OCI-LY1 (cell line): ENCODE measurements at regions not wholly inside any gene's neighbourhood (a gene's known extent, or its start where the extent isn't known, plus 50 kb on each side); places are given as distances from the start of the nearest gene placed in this dataset.
"Not testable (repeated sequence)": the region's sequence is repeated elsewhere in the genome, so short reads cannot be mapped to it uniquely, and the experiment has no call there.

Experiments
- H2AFZ ChIP-seq: fragments of 200-600 bp; sonication (generic), shearing (Covaris generic); 2 replicates; pipeline ENCODE4 v1.6.0; 2014; ENCODE audit warnings: antibody characterized with exemption, mild to moderate bottlenecking, low read length
- H3F3A ChIP-seq: fragments of 200-600 bp; sonication (generic), shearing (Covaris generic); 2 replicates; pipeline ENCODE4 v1.6.0; 2014; ENCODE audit warnings: mild to moderate bottlenecking, antibody characterized with exemption, low read length, moderate library complexity; ENCODE audit not compliant: insufficient read depth
- H3K27ac ChIP-seq: fragments of 200-600 bp; sonication (generic); 2 replicates; pipeline ENCODE4 v1.5.1; 2014; ENCODE audit warnings: low read length, mixed run types, mild to moderate bottlenecking, low read depth; ENCODE audit not compliant: poor library complexity, severe bottlenecking
- H3K27me3 ChIP-seq: fragments of 200-600 bp; sonication (generic); 2 replicates; pipeline ENCODE4 v1.6.0; 2014; ENCODE audit warnings: antibody characterized with exemption, mild to moderate bottlenecking, low read length, moderate library complexity; ENCODE audit not compliant: insufficient read depth
- H3K36me3 ChIP-seq: fragments of 200-600 bp; sonication (generic); 2 replicates; pipeline ENCODE4 v1.6.1; 2014; ENCODE audit warnings: mild to moderate bottlenecking, antibody characterized with exemption, low read length, moderate library complexity, mixed read lengths; ENCODE audit not compliant: insufficient read depth
- H3K4me1 ChIP-seq: fragments of 200-600 bp; sonication (generic); 2 replicates; pipeline ENCODE4 v1.5.1; 2014; ENCODE audit warnings: mild to moderate bottlenecking, low read length, moderate library complexity; ENCODE audit not compliant: insufficient read depth, severe bottlenecking
- H3K4me2 ChIP-seq: fragments of 200-600 bp; sonication (generic), shearing (Covaris generic); 2 replicates; pipeline ENCODE4 v1.6.1; 2014; ENCODE audit warnings: low read length
- H3K4me3 ChIP-seq: fragments of 200-600 bp; sonication (generic); 2 replicates; pipeline ENCODE4 v1.5.1; 2014; ENCODE audit warnings: low read length, low read depth, mild to moderate bottlenecking, mixed read lengths; ENCODE audit not compliant: poor library complexity, severe bottlenecking
- H3K79me2 ChIP-seq: fragments of 200-600 bp; shearing (Covaris generic); 2 replicates; pipeline ENCODE4 v1.6.1; 2016; ENCODE audit warnings: mixed run types, low read length, mixed read lengths; ENCODE audit not compliant: insufficient read depth
- H3K9ac ChIP-seq: fragments of 200-600 bp; sonication (generic), shearing (Covaris generic); 2 replicates; pipeline ENCODE4 v1.6.1; 2014; ENCODE audit warnings: mild to moderate bottlenecking, low read length, mixed read lengths
- H3K9me2 ChIP-seq: fragments of 200-600 bp; sonication (generic), shearing (Covaris generic); 2 replicates; pipeline ENCODE4 v1.6.1; 2014; ENCODE audit warnings: low read depth, mild to moderate bottlenecking, low read length, mixed read lengths
- H3K9me3 ChIP-seq: fragments of 200-600 bp; shearing (Covaris generic); 2 replicates; pipeline ENCODE4 v1.6.1; 2014; ENCODE audit warnings: low read length, mixed read lengths
- H4K20me1 ChIP-seq: fragments of 200-600 bp; sonication (generic), shearing (Covaris generic); 2 replicates; pipeline ENCODE4 v1.6.0; 2016; ENCODE audit warnings: mild to moderate bottlenecking, low read length; ENCODE audit not compliant: insufficient read depth
- EZH2 ChIP-seq: fragments of 200-600 bp; sonication (generic), shearing (Covaris generic); IDR thresholded peaks from 2 replicates; pipeline ENCODE4 v1.8.0; 2017; ENCODE audit warnings: borderline replicate concordance, mixed run types, mild to moderate bottlenecking, antibody characterized with exemption, low read length, moderate library complexity, mixed read lengths
- TF ChIP-seq, protein P1 (sequence below): fragments of 200-600 bp; sonication (generic), shearing (Covaris generic); IDR thresholded peaks from 2 replicates; pipeline ENCODE4 v1.5.1; 2017; ENCODE audit warnings: mild to moderate bottlenecking, antibody characterized with exemption, low read length, moderate library complexity, mixed read lengths

DNA sequence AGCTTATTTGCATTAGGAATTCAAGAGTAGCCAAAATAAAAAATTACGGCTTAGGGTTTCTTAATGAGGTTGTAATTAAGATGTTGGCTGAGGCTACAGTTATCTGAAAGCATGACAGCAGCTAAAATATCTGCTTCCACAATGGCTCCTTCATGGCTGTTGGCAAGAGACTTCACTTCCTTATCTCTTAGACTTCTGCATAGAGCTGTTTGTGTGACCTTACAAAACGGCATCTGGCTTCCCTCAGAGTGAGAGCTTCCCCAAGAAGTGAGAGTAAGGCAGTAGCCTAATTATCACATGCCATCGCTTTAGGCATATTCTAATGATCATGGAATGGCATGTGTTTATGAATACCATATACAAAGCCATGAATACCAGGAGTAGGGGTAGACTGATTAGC lies 57.6 kb downstream of the CCDC59 start:
- Histone ChIP-seq H2AFZ (no peak overlapping the region), H3K4me1 (no peaks in the 10 kb centered on the region), H3K27me3 (no peaks in the 10 kb centered on the region), H3K79me2 (no peaks in the 10 kb centered on the region), H3K9me2 (no peaks in the 10 kb centered on the region), H3K36me3 (no peaks in the 10 kb centered on the region), H3K4me3 (no peak overlapping the region), H3F3A (no peaks in the 10 kb centered on the region), H3K27ac (no peak overlapping the region), H3K9me3 (no peaks in the 10 kb centered on the region), H4K20me1 (no peaks in the 10 kb centered on the region), H3K9ac (no peak overlapping the region), H3K4me2 (no peak overlapping the region)
- TF ChIP-seq, protein P1, sequence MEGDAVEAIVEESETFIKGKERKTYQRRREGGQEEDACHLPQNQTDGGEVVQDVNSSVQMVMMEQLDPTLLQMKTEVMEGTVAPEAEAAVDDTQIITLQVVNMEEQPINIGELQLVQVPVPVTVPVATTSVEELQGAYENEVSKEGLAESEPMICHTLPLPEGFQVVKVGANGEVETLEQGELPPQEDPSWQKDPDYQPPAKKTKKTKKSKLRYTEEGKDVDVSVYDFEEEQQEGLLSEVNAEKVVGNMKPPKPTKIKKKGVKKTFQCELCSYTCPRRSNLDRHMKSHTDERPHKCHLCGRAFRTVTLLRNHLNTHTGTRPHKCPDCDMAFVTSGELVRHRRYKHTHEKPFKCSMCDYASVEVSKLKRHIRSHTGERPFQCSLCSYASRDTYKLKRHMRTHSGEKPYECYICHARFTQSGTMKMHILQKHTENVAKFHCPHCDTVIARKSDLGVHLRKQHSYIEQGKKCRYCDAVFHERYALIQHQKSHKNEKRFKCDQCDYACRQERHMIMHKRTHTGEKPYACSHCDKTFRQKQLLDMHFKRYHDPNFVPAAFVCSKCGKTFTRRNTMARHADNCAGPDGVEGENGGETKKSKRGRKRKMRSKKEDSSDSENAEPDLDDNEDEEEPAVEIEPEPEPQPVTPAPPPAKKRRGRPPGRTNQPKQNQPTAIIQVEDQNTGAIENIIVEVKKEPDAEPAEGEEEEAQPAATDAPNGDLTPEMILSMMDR = no peak
- TF ChIP-seq EZH2 = no peak

GRCh38 chr12:82299319-82300025 lies 58.7 kb downstream of the CCDC59 start:
- TF ChIP-seq, protein P1 = no peak
- no peaks in the 10 kb centered on the region for H3K36me3 ChIP-seq
- H3K27ac ChIP-seq = no peak overlapping the region
- H2AFZ ChIP-seq = no peak overlapping the region
- no peak overlapping the region for H3K4me3 ChIP-seq
- H3K9ac ChIP-seq = no peak overlapping the region
- no peak overlapping the region for H3K4me2 ChIP-seq
- no peaks in the 10 kb centered on the region for H3K9me2 ChIP-seq
- H3K27me3 ChIP-seq = no peaks in the 10 kb centered on the region
- no peaks in the 10 kb centered on the region for H3K79me2 ChIP-seq
- no peaks in the 10 kb centered on the region for H3F3A ChIP-seq
- no peaks in the 10 kb centered on the region for H3K4me1 ChIP-seq
- no peaks in the 10 kb centered on the region for H3K9me3 ChIP-seq
- H4K20me1 ChIP-seq = no peaks in the 10 kb centered on the region

- Histone ChIP-seq H3K79me2 (no peaks in the 10 kb centered on the region), H3K27ac (no peak overlapping the region), H3K9me2 (no peaks in the 10 kb centered on the region), H4K20me1 (no peaks in the 10 kb centered on the region), H3K4me3 (no peak overlapping the region), H3K9me3 (no peaks in the 10 kb centered on the region), H3K27me3 (no peaks in the 10 kb centered on the region), H3K4me1 (no peaks in the 10 kb centered on the region), H2AFZ (no peak overlapping the region), H3K36me3 (no peaks in the 10 kb centered on the region), H3K4me2 (no peak overlapping the region), H3F3A (no peaks in the 10 kb centered on the region), H3K9ac (no peak overlapping the region)
- no peak for TF ChIP-seq EZH2
- TF ChIP-seq, protein P1 = no peak
Observed at GRCh38 chr12:82290415-82290814, 67.8 kb downstream of the CCDC59 start.

GRCh38 chr12:82281335-82281734 lies 76.9 kb downstream of the CCDC59 start:
- H3K9me3 ChIP-seq, H3K9ac ChIP-seq, H4K20me1 ChIP-seq, H3K27me3 ChIP-seq, H3K79me2 ChIP-seq, H3F3A ChIP-seq, H3K4me3 ChIP-seq, H2AFZ ChIP-seq, H3K27ac ChIP-seq, H3K4me1 ChIP-seq, H3K36me3 ChIP-seq, H3K4me2 ChIP-seq, H3K9me2 ChIP-seq: not testable (repeated sequence)
